ENCODE measurements at regions not wholly inside any gene's neighbourhood (a gene's known extent, or its start where the extent isn't known, plus 50 kb on each side); places are given as distances from the start of the nearest gene placed in this dataset.

GRCh38 chr12:128076188-128076587, 190.8 kb upstream of the TMEM132C start:
- no peak for TF ChIP-seq EZH2phosphoT487 (IDR thresholded peaks at IDR 0.05; ENCODE audit: unreplicated experiment)
- no peak for TF ChIP-seq CTCF (conservative IDR thresholded peaks at IDR 0.05; ENCODE audit: low read depth in 2 of 2)
- TF ChIP-seq CREB1 (CRISPR knock-in tag; IDR thresholded peaks at IDR 0.05; ENCODE audit: low read depth) = no peak
- TF ChIP-seq POLR2AphosphoS5 (IDR thresholded peaks at IDR 0.05; ENCODE audit: low read depth) = no peak
- TF ChIP-seq EZH2 (IDR thresholded peaks at IDR 0.05; ENCODE audit: low read depth, unreplicated experiment) = no peak
- no peak for TF ChIP-seq REST (IDR thresholded peaks at IDR 0.05; ENCODE audit: unreplicated experiment)
- no peak for TF ChIP-seq ZNF114 (CRISPR knock-in tag; IDR thresholded peaks at IDR 0.05)
- no peak for TF ChIP-seq JUNB (IDR thresholded peaks at IDR 0.05; ENCODE audit: unreplicated experiment)
- no peak for TF ChIP-seq NANOG (IDR thresholded peaks at IDR 0.05; ENCODE audit: borderline replicate concordance)
